NOMO-1 (cell line): ENCODE measurements at regions not wholly inside any gene's neighbourhood (a gene's known extent, or its start where the extent isn't known, plus 50 kb on each side); places are given as distances from the start of the nearest gene placed in this dataset.

Experiments
- DNase-seq, 2 experiments: peaks; one replicate each; lab custom pipeline; 2025; ENCODE audit not compliant: unreplicated experiment in 2 of 2; lab: John Stamatoyannopoulos, UW

- DNase-seq = no peak
Observed at GRCh38 chr4:17126321-17126966, 228.0 kb upstream of the LDB2 start.

- DNase-seq = no peak
Observed at GRCh38 chr4:17124767-17125166, 226.3 kb upstream of the LDB2 start.

GRCh38 chr4:17120761-17121160, 222.3 kb upstream of the LDB2 start:
- no peak for DNase-seq

- DNase-seq = no peak
Observed at GRCh38 chr4:17117746-17118145, 219.3 kb upstream of the LDB2 start.

- DNase-seq = no peak
Observed at GRCh38 chr4:17115583-17115982, 217.1 kb upstream of the LDB2 start.

GRCh38 chr4:17112292-17112659, 213.8 kb upstream of the LDB2 start:
- DNase-seq = no peak

- DNase-seq = no peak
Observed at GRCh38 chr4:17109126-17109525, 210.7 kb upstream of the LDB2 start.

- DNase-seq = no peak
Observed at GRCh38 chr4:17103231-17103630, 204.8 kb upstream of the LDB2 start.

- DNase-seq = no peak
Observed at GRCh38 chr4:17098996-17099395, 200.6 kb upstream of the LDB2 start.

- DNase-seq = no peak
Observed at GRCh38 chr4:17098401-17098800, 200.0 kb upstream of the LDB2 start.

GRCh38 chr4:17097362-17097761, 198.9 kb upstream of the LDB2 start:
- no peak for DNase-seq

- DNase-seq = no peak
Observed at GRCh38 chr4:17096692-17097091, 198.2 kb upstream of the LDB2 start.

- no peak for DNase-seq
Observed at GRCh38 chr4:17095771-17096170, 197.3 kb upstream of the LDB2 start.

GRCh38 chr4:17094876-17095210, 196.4 kb upstream of the LDB2 start:
- no peak for DNase-seq

GRCh38 chr4:17094159-17094875, 195.9 kb upstream of the LDB2 start:
- DNase-seq = no peak

- DNase-seq = no peak
Observed at GRCh38 chr4:17093481-17093880, 195.0 kb upstream of the LDB2 start.

GRCh38 chr4:17092736-17093437, 194.4 kb upstream of the LDB2 start:
- no peak for DNase-seq

GRCh38 chr4:17091104-17091503, 192.7 kb upstream of the LDB2 start:
- DNase-seq = no peak

GRCh38 chr4:17090063-17090462, 191.6 kb upstream of the LDB2 start:
- DNase-seq = no peak

- DNase-seq = no peak
Observed at GRCh38 chr4:17085416-17085815, 187.0 kb upstream of the LDB2 start.

GRCh38 chr4:17082186-17082585, 183.7 kb upstream of the LDB2 start:
- DNase-seq = no peak

GRCh38 chr4:17081179-17081578, 182.7 kb upstream of the LDB2 start:
- no peak for DNase-seq
